WTC11 (cell line): ENCODE measurements at regions not wholly inside any gene's neighbourhood (a gene's known extent, or its start where the extent isn't known, plus 50 kb on each side); places are given as distances from the start of the nearest gene placed in this dataset.

Experiments
- NR1H2 ChIP-seq: sonication (generic); formaldehyde crosslinking; IDR thresholded peaks from 2 replicates; pipeline ENCODE4 v1.9.0; 2021; ENCODE audit warnings: mild to moderate bottlenecking, moderate library complexity, missing genetic modification reagents
- TF ChIP-seq, protein P1 (sequence below): fragments of 200-600 bp; IDR thresholded peaks from 2 replicates; pipeline ENCODE4 v1.8.0; 2022; ENCODE audit warnings: antibody characterized with exemption
- TF ChIP-seq, protein P2 (sequence below): sonication (generic); formaldehyde crosslinking; IDR thresholded peaks from 2 replicates; pipeline ENCODE4 v1.8.1; 2023; ENCODE audit warnings: mild to moderate bottlenecking, missing genetic modification reagents, borderline replicate concordance

DNA sequence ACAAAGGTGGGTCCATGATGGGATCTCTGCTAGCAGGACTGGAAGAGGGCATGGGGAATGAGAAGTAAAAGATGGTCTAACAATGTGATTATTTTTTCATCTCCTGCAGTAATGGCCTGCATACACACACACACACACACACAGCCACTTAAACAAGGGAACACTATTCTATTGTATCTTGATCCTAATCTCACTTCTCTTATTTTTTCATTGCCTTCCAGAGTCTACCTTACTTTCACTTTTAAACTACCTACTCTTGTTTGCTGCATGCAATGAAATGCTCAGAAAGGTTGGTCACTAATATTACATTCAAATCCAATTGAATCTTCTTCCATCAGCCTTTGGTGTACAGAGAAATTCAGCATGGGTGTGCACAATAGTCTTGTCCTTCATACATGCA lies 853.8 kb downstream of the IGSF11 start:
- TF ChIP-seq, protein P1, sequence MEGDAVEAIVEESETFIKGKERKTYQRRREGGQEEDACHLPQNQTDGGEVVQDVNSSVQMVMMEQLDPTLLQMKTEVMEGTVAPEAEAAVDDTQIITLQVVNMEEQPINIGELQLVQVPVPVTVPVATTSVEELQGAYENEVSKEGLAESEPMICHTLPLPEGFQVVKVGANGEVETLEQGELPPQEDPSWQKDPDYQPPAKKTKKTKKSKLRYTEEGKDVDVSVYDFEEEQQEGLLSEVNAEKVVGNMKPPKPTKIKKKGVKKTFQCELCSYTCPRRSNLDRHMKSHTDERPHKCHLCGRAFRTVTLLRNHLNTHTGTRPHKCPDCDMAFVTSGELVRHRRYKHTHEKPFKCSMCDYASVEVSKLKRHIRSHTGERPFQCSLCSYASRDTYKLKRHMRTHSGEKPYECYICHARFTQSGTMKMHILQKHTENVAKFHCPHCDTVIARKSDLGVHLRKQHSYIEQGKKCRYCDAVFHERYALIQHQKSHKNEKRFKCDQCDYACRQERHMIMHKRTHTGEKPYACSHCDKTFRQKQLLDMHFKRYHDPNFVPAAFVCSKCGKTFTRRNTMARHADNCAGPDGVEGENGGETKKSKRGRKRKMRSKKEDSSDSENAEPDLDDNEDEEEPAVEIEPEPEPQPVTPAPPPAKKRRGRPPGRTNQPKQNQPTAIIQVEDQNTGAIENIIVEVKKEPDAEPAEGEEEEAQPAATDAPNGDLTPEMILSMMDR = no peak
- TF ChIP-seq NR1H2 (CRISPR knock-in tag) = no peak
- TF ChIP-seq, protein P2, sequence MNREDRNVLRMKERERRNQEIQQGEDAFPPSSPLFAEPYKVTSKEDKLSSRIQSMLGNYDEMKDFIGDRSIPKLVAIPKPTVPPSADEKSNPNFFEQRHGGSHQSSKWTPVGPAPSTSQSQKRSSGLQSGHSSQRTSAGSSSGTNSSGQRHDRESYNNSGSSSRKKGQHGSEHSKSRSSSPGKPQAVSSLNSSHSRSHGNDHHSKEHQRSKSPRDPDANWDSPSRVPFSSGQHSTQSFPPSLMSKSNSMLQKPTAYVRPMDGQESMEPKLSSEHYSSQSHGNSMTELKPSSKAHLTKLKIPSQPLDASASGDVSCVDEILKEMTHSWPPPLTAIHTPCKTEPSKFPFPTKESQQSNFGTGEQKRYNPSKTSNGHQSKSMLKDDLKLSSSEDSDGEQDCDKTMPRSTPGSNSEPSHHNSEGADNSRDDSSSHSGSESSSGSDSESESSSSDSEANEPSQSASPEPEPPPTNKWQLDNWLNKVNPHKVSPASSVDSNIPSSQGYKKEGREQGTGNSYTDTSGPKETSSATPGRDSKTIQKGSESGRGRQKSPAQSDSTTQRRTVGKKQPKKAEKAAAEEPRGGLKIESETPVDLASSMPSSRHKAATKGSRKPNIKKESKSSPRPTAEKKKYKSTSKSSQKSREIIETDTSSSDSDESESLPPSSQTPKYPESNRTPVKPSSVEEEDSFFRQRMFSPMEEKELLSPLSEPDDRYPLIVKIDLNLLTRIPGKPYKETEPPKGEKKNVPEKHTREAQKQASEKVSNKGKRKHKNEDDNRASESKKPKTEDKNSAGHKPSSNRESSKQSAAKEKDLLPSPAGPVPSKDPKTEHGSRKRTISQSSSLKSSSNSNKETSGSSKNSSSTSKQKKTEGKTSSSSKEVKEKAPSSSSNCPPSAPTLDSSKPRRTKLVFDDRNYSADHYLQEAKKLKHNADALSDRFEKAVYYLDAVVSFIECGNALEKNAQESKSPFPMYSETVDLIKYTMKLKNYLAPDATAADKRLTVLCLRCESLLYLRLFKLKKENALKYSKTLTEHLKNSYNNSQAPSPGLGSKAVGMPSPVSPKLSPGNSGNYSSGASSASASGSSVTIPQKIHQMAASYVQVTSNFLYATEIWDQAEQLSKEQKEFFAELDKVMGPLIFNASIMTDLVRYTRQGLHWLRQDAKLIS (CRISPR knock-in tag) = no peak
